ENCODE measurements at regions not wholly inside any gene's neighbourhood (a gene's known extent, or its start where the extent isn't known, plus 50 kb on each side); places are given as distances from the start of the nearest gene placed in this dataset.

- Histone ChIP-seq H3K4me2 (no peak overlapping the region), H3K9me2 (ENCODE audit: insufficient read depth) (no peaks in the 10 kb centered on the region), H3K27ac (no peak overlapping the region), H3F3A (ENCODE audit: insufficient read depth, low read depth) (no peaks in the 10 kb centered on the region), H3K4me3 (no peak overlapping the region), H3K36me3 (ENCODE audit: low read depth) (no peaks in the 10 kb centered on the region), H3K4me1 (replicated peaks; ENCODE audit: insufficient read depth) (no peaks in the 10 kb centered on the region), H4K20me1 (ENCODE audit: insufficient read depth) (no peaks in the 10 kb centered on the region), H3K79me2 (ENCODE audit: low read depth) (no peaks in the 10 kb centered on the region), H3K27me3 (ENCODE audit: insufficient read depth, low read depth) (no peaks in the 10 kb centered on the region), H3K9me3 (ENCODE audit: insufficient read depth, low read depth) (no peaks in the 10 kb centered on the region), H2AFZ (no peak overlapping the region)
- TF ChIP-seq EZH2 (IDR thresholded peaks at IDR 0.05; ENCODE audit: low read depth) (no peak), CTCF (conservative IDR thresholded peaks at IDR 0.05) (no peak)
- POLR2A ChIA-PET (ENCODE audit: unreplicated experiment), result no interaction called here
- no TSS peak for BruUV-seq (replicated peaks)
- intact Hi-C loops (cut with micrococcal nuclease; ENCODE audit: unreplicated experiment), result no loop called here
- CTCF ChIA-PET, result no interaction called here
- DNase-seq, result no peak
Observed at GRCh38 chr12:60724984-60725383, 1129.2 kb downstream of the SLC16A7 start.

GRCh38 chr12:60752589-60752988, 1156.8 kb downstream of the SLC16A7 start:
- no peaks in the 10 kb centered on the region for H3K27me3 ChIP-seq (ENCODE audit: insufficient read depth, low read depth)
- H3K4me3 ChIP-seq, result no peak overlapping the region
- intact Hi-C loops (cut with micrococcal nuclease; ENCODE audit: unreplicated experiment), result no loop called here
- CTCF ChIA-PET, result no interaction called here
- H3K4me1 ChIP-seq (replicated peaks; ENCODE audit: insufficient read depth), result no peaks in the 10 kb centered on the region
- no peak overlapping the region for H3K27ac ChIP-seq
- no peaks in the 10 kb centered on the region for H3K9me2 ChIP-seq (ENCODE audit: insufficient read depth)
- H3K36me3 ChIP-seq (ENCODE audit: low read depth), result no peaks in the 10 kb centered on the region
- H3K9me3 ChIP-seq (ENCODE audit: insufficient read depth, low read depth), result no peaks in the 10 kb centered on the region
- H3F3A ChIP-seq (ENCODE audit: insufficient read depth, low read depth), result no peaks in the 10 kb centered on the region
- H4K20me1 ChIP-seq (ENCODE audit: insufficient read depth), result no peaks in the 10 kb centered on the region
- no peak overlapping the region for H3K4me2 ChIP-seq
- no TSS peak for BruUV-seq (replicated peaks)
- H2AFZ ChIP-seq, result no peak overlapping the region
- no peak for DNase-seq
- no peak for TF ChIP-seq EZH2 (IDR thresholded peaks at IDR 0.05; ENCODE audit: low read depth)
- TF ChIP-seq CTCF (conservative IDR thresholded peaks at IDR 0.05), result no peak
- H3K79me2 ChIP-seq (ENCODE audit: low read depth), result no peaks in the 10 kb centered on the region
- POLR2A ChIA-PET (ENCODE audit: unreplicated experiment), result no interaction called here

- CTCF ChIA-PET, result no interaction called here
- H2AFZ ChIP-seq, result no peak overlapping the region
- no peak overlapping the region for H3K4me3 ChIP-seq
- H3K27me3 ChIP-seq (ENCODE audit: insufficient read depth, low read depth), result no peaks in the 10 kb centered on the region
- no peaks in the 10 kb centered on the region for H3F3A ChIP-seq (ENCODE audit: insufficient read depth, low read depth)
- no peaks in the 10 kb centered on the region for H3K79me2 ChIP-seq (ENCODE audit: low read depth)
- no peaks in the 10 kb centered on the region for H4K20me1 ChIP-seq (ENCODE audit: insufficient read depth)
- H3K36me3 ChIP-seq (ENCODE audit: low read depth), result no peaks in the 10 kb centered on the region
- TF ChIP-seq CTCF (conservative IDR thresholded peaks at IDR 0.05), result no peak
- no peak for TF ChIP-seq EZH2 (IDR thresholded peaks at IDR 0.05; ENCODE audit: low read depth)
- H3K9me2 ChIP-seq (ENCODE audit: insufficient read depth), result no peaks in the 10 kb centered on the region
- no peak for DNase-seq
- POLR2A ChIA-PET (ENCODE audit: unreplicated experiment), result no interaction called here
- no peaks in the 10 kb centered on the region for H3K9me3 ChIP-seq (ENCODE audit: insufficient read depth, low read depth)
- no peak overlapping the region for H3K27ac ChIP-seq
- H3K4me2 ChIP-seq, result no peak overlapping the region
- no peaks in the 10 kb centered on the region for H3K4me1 ChIP-seq (replicated peaks; ENCODE audit: insufficient read depth)
- intact Hi-C loops (cut with micrococcal nuclease; ENCODE audit: unreplicated experiment), result no loop called here
- no TSS peak for BruUV-seq (replicated peaks)
Observed at GRCh38 chr12:60758224-60758623, 1162.4 kb downstream of the SLC16A7 start.
